DMS53 treated with DMSO at 0.1 percent for 48 hours (cell line): ENCODE measurements at regions not wholly inside any gene's neighbourhood (a gene's known extent, or its start where the extent isn't known, plus 50 kb on each side); places are given as distances from the start of the nearest gene placed in this dataset.
"Not testable (repeated sequence)": the region's sequence is repeated elsewhere in the genome, so short reads cannot be mapped to it uniquely, and the experiment has no call there.

Experiments used
- DNase-seq: peaks from one replicate; lab custom pipeline; 2025; ENCODE audit not compliant: unreplicated experiment; lab: John Stamatoyannopoulos, UW

GRCh38 chr2:107430006-107430405, 396.7 kb upstream of the RGPD4 start:
- no peak for DNase-seq

- no peak for DNase-seq
Measured at GRCh38 chr2:107430596-107431266, 396.0 kb upstream of the RGPD4 start.

- DNase-seq, result no peak
Measured at GRCh38 chr2:107436281-107436680, 390.4 kb upstream of the RGPD4 start.

GRCh38 chr2:107437265-107437664, 389.4 kb upstream of the RGPD4 start:
- DNase-seq, result no peak

GRCh38 chr2:107437807-107438206, 388.9 kb upstream of the RGPD4 start:
- DNase-seq, result no peak

- no peak for DNase-seq
Measured at GRCh38 chr2:107448160-107448559, 378.5 kb upstream of the RGPD4 start.

GRCh38 chr2:107461301-107461700, 365.4 kb upstream of the RGPD4 start:
- no peak for DNase-seq

GRCh38 chr2:107462181-107462580, 364.5 kb upstream of the RGPD4 start:
- DNase-seq, result no peak

GRCh38 chr2:107466241-107466640, 360.5 kb upstream of the RGPD4 start:
- no peak for DNase-seq

- no peak for DNase-seq
Measured at GRCh38 chr2:107466984-107467773, 359.5 kb upstream of the RGPD4 start.

- DNase-seq, result no peak
Measured at GRCh38 chr2:107469437-107469995, 357.2 kb upstream of the RGPD4 start.

GRCh38 chr2:107473150-107473549, 353.5 kb upstream of the RGPD4 start:
- DNase-seq, result no peak

GRCh38 chr2:107475859-107476258, 350.8 kb upstream of the RGPD4 start:
- DNase-seq, result no peak

- DNase-seq, result no peak
Measured at GRCh38 chr2:107502539-107502938, 324.2 kb upstream of the RGPD4 start.

- DNase-seq, result peak; percentile 98
Measured at GRCh38 chr2:107511970-107512789, 314.5 kb upstream of the RGPD4 start.

GRCh38 chr2:107525406-107525805, 301.3 kb upstream of the RGPD4 start:
- DNase-seq, result no peak

GRCh38 chr2:107529146-107529545, 297.5 kb upstream of the RGPD4 start:
- peak; percentile 87 for DNase-seq

GRCh38 chr2:107530046-107530445, 296.6 kb upstream of the RGPD4 start:
- no peak for DNase-seq

- no peak for DNase-seq
Measured at GRCh38 chr2:107534926-107535325, 291.8 kb upstream of the RGPD4 start.

- not testable (repeated sequence) for DNase-seq
Measured at GRCh38 chr2:107535905-107536689, 290.6 kb upstream of the RGPD4 start.

- no peak for DNase-seq
Measured at GRCh38 chr2:107542314-107542740, 284.4 kb upstream of the RGPD4 start.
